ENCODE measurements at regions not wholly inside any gene's neighbourhood (a gene's known extent, or its start where the extent isn't known, plus 50 kb on each side); places are given as distances from the start of the nearest gene placed in this dataset.

GRCh38 chr4:36493251-36493650 lies 211.8 kb downstream of the DTHD1 start:
- DNase-seq (ENCODE audit: low spot score), result no peak

- no peak for DNase-seq (ENCODE audit: low spot score)
Observed at GRCh38 chr4:36494016-36494415, 212.6 kb downstream of the DTHD1 start.

DNA sequence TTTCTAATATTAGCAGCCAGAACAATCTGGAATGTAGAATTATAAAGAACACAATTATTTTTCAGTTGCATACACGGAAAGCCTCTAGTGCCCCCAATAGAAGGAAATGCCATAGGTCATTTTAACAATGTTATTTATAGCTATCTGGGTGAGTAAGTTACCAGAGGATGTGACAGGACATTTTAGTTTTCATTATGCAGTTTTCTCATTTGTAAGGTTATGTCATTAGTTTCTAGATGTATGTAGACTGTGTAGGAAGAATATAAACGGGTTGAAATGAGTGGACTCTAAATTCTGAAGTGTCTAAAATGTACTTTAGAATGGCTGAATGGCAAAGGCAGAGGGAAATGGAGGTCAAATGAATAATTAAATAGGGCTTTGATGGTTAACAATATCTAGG lies 213.3 kb downstream of the DTHD1 start:
- DNase-seq (ENCODE audit: low spot score), result no peak

GRCh38 chr4:36502350-36502749 lies 220.9 kb downstream of the DTHD1 start:
- no peak for DNase-seq (ENCODE audit: low spot score)

DNA sequence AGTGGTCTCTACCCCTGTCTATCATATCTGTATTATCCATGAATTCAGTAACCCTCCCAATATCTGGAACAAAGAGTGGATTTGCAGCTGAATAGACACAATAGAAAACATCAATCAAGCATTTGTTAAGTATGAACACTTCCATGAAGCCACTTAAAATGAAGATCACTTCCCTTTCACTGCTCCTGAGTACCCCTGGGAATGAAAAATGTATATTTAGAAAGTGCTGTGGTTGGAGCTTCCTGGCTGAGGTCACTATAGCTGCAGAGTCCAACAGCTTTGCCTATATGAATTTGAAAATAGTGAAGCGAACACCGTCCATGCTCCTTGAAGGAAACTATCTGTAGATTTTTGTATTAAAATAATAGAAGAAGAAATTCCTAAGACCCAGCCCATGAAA lies 227.0 kb downstream of the DTHD1 start:
- no peak for DNase-seq (ENCODE audit: low spot score)

GRCh38 chr4:36509845-36510244 lies 228.4 kb downstream of the DTHD1 start:
- no peak for DNase-seq (ENCODE audit: low spot score)

GRCh38 chr4:36511785-36512184 lies 230.4 kb downstream of the DTHD1 start:
- DNase-seq (ENCODE audit: low spot score), result no peak

DNA sequence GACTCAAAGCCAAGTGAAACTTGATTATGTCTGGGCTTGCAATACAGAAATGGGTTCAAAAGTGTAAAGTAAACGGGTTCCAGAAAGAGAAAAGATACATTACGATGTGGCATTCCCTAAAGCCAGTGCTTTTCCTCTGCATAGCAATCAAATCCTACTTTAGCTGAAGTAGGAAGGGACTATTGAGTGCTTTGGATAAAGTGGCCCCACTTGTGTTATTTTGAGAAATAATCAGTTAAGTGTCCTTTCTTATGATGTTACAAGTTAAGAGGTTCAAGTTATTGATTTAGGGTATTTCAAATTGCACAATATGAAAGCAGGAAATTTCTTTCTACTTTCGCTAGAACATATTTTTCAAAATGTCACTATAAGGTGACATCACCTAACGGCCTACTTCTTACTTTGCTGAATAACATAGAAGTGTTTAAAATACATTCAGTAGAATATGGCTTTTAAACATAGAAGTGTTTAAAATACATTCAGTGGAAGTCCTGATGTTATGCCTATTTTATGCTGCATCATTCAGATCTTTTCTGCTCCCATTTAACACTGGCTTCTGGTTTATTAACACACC lies 235.2 kb downstream of the DTHD1 start:
- DNase-seq (ENCODE audit: low spot score), result no peak

GRCh38 chr4:36523182-36523581 lies 241.8 kb downstream of the DTHD1 start:
- DNase-seq (ENCODE audit: low spot score), result no peak

DNA sequence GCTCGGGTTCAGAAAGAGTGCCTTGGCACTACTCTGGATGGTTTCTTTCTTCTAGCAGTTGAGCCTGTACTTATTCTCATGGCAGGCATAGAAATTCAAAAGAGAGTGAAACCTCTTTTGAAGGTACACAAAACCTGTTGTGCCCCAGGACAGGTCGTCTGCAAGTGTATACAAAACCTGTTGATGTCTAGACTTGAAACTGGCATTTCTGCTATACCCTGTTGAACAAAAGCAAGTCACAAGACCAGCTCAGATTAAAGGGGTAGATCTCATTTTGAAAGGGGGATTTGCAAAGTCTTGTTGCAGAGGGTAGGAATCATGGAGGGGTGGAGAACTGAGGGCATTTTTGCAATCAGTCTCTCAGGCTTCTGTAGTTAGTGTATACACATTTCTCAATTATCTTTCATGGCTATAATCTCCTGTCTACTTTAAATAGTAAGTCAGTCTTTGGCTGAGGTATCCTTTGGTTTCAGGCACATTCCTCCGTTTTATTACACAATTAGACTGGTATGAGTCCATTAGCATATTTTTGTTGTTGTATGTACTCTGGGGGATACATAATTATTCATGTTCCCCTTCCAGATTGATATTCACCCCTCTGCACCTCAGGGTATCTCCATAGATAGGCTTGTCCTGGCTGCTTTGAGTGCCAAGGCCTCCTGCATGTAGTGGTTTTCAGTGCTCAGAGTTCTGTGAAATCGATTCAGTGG lies 251.4 kb downstream of the DTHD1 start:
- no peak for DNase-seq (ENCODE audit: low spot score)

DNA sequence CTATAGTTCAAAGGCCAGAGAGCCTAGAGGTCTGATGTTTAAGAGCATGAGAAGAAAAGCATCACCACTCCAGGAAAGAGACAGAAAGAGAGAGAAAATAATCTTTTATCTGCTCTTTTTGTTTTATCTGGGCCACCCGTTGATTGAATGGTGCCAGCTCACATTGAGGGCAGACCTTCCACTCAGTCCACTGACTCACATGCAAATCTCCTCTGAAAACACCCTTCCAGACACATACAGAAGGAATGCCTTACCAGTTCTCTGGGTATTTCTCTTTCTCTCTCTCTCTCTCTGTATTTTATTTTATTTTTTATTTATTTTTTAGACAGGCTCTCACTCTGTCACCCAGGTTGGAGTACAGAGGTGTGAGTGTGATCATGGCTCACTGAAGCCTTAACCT lies 252.5 kb downstream of the DTHD1 start:
- no peak for DNase-seq (ENCODE audit: low spot score)

- no peak for DNase-seq (ENCODE audit: low spot score)
Observed at GRCh38 chr4:36547383-36547782, 266.0 kb downstream of the DTHD1 start.

DNA sequence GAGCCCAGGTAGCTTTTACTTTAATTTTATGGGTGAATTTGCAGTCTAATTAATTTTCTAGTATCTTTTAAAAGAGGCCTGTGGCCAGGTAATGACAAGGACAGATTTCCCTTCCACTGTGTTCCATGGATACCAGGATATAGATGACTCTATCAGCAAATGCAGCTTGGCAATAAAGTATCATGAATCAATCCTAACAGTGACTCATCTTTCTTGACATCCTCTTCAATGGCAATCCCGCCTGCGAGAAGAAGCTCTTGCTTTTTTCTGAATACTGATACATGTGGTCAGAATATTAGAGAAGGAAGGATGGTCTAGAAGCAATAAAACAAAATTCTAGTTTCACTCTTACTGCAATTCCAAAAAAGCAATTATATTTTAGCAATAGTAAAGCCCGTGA lies 267.8 kb downstream of the DTHD1 start:
- DNase-seq (ENCODE audit: low spot score), result no peak

- no peak for DNase-seq (ENCODE audit: low spot score)
Observed at GRCh38 chr4:36549992-36550391, 268.6 kb downstream of the DTHD1 start.

DNA sequence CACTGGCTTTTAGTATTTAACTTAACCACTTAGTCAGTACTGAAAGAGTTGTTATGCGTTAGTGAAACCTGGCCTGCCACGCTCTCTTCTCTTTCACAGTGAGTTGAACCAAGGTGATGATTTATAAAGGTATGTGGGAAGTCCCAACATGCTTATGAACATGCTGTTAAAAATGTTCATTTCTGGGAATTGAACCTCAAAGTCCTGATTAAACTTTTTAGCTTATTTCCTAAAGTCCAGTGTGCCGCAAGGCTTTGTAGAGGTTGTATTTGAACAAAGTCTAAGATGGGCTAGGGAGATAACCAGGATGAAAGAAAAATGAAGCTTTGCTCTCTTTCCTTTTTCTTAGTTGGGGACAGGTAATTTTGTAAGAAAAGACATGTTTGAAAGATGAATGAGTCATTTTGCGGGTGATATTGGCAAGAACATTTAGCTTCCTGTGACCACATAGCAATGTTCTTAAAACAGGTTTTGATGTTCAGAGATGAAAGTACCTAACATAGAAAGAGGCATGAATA lies 270.3 kb downstream of the DTHD1 start:
- DNase-seq (ENCODE audit: low spot score), result no peak

DNA sequence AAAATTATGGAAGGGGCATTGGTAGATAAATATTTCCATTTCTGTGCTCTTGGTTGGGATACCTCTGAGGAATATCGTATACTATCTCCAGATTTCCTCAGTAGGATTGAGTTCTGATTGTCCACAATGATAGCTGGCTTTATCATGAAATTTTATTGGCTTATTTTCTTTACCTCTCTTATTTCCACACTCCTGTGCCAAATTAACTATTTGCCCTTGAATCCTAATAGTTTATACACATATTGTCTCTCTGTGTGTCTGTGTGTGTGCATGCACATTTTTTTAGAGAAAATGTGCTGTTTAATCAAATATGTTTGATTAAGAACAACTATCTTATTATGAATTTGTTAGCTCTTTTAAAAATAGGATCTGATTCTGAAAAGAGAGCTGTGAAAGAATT lies 271.6 kb downstream of the DTHD1 start:
- no peak for DNase-seq (ENCODE audit: low spot score)

DNA sequence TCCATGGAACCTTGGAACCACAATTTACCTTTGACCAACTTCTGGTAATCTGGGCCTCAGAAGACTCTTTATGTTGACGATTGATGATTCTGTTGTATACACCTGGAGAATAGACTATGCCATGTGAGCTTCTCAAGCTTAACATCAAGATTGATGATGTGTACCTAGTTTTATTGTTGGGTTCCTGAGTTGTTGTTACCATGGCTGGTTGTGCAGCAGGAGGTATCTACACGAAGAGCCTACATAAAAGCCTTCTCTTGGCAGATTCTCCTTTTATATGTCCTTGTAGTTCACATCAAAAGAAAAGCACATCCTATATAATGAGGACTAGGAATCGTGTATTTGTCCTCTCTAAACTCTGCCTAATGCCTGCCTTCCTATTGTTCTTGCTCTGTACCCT lies 272.0 kb downstream of the DTHD1 start:
- no peak for DNase-seq (ENCODE audit: low spot score)

- no peak for DNase-seq (ENCODE audit: low spot score)
Observed at GRCh38 chr4:36556984-36557383, 275.6 kb downstream of the DTHD1 start.

DNA sequence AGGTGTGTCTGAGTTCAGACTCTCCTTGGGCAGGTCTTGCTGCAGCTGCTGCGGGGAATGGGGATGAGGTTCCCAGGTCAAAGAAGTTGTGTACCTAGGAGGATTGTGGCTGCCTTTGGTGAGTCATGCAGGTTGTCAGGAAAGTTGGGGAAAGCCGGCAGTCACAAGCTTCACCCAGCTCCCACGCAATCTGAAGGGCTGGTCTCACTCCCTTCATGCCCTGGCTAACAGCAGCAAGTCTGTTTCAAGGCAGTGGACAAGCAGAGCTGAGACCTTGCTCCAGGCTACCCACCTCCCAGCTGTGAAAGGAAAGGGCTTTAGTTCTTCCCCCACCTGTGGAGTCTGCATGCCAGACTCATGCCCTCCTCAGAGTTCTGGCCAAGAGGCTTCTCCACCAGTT lies 287.2 kb downstream of the DTHD1 start:
- no peak for DNase-seq (ENCODE audit: low spot score)

- DNase-seq (ENCODE audit: low spot score), result no peak
Observed at GRCh38 chr4:36573441-36573840, 292.0 kb downstream of the DTHD1 start.

DNA sequence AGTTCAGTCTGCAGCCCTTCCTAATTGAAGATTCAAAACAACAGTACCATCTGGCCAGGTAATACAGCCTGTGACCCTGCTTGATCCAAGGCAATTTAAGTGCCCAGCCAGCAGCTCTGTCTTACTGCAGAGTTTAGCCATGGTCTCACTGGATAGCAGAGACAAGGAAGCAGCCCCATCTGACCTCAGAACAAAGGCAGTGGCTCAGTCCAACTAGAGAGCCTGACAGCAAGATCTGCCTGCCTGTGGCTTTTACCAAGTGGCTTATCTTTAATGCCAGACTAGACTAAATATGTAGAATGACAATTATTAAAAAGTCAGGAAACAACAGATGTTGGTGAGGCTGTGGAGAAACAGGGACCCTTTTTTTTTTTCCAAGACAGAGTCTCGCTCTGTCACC lies 293.4 kb downstream of the DTHD1 start:
- no peak for DNase-seq (ENCODE audit: low spot score)

DNA sequence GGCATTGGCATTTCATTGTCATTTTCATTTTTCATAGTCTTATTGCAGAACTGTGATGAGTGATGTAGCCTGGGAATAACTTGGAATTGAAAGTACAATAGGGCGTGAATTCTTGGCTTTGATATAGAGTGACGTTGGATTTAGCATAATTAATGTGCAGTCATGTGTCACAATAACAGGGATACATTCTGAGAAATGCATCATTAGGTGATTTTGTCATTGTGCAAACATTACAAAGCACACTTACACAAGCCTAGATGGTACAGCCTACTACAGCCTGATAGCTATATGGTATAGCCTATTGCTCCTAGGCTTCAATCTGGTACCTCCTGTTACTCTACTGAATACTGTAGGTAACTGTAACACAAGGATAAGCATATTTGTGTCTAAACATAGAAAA lies 300.8 kb downstream of the DTHD1 start:
- no peak for DNase-seq (ENCODE audit: low spot score)

- DNase-seq (ENCODE audit: low spot score), result no peak
Observed at GRCh38 chr4:36587909-36588472, 306.6 kb downstream of the DTHD1 start.

All from SK-N-DZ (cell line).